Mesothelial cell of epicardium (in vitro differentiated cells): ENCODE measurements at regions not wholly inside any gene's neighbourhood (a gene's known extent, or its start where the extent isn't known, plus 50 kb on each side); places are given as distances from the start of the nearest gene placed in this dataset.

Experiments
- DNase-seq, 2 experiments: peaks; one replicate each; pipeline ENCODE4 v3.0.0; 2021; ENCODE audit warnings: low spot score in 2 of 2; ENCODE audit not compliant: unreplicated experiment in 2 of 2
- H3K27ac Mint-ChIP-seq: 2 replicates; pipeline ENCODE4 v1.8.0; 2021; ENCODE audit warnings: mixed read lengths
- H3K27me3 Mint-ChIP-seq: 2 replicates; pipeline ENCODE4 v1.8.0; 2021; ENCODE audit warnings: low read depth, mixed read lengths
- H3K36me3 Mint-ChIP-seq: 2 replicates; pipeline ENCODE4 v1.8.0; 2021; ENCODE audit warnings: mixed read lengths
- H3K4me1 Mint-ChIP-seq: 2 replicates; pipeline ENCODE4 v1.8.0; 2021; ENCODE audit warnings: mixed read lengths
- H3K4me3 Mint-ChIP-seq: 2 replicates; pipeline ENCODE4 v1.8.0; 2021; ENCODE audit warnings: mild to moderate bottlenecking, moderate library complexity, mixed read lengths
- H3K9me3 Mint-ChIP-seq: 2 replicates; pipeline ENCODE4 v1.8.0; 2021; ENCODE audit warnings: mixed read lengths
- TF ChIP-seq, protein P1 (sequence below): fragments of 200-600 bp; sonication (generic); IDR thresholded peaks from one replicate; pipeline ENCODE4 v1.5.0; 2021; ENCODE audit warnings: antibody characterized with exemption; ENCODE audit not compliant: unreplicated experiment

DNA sequence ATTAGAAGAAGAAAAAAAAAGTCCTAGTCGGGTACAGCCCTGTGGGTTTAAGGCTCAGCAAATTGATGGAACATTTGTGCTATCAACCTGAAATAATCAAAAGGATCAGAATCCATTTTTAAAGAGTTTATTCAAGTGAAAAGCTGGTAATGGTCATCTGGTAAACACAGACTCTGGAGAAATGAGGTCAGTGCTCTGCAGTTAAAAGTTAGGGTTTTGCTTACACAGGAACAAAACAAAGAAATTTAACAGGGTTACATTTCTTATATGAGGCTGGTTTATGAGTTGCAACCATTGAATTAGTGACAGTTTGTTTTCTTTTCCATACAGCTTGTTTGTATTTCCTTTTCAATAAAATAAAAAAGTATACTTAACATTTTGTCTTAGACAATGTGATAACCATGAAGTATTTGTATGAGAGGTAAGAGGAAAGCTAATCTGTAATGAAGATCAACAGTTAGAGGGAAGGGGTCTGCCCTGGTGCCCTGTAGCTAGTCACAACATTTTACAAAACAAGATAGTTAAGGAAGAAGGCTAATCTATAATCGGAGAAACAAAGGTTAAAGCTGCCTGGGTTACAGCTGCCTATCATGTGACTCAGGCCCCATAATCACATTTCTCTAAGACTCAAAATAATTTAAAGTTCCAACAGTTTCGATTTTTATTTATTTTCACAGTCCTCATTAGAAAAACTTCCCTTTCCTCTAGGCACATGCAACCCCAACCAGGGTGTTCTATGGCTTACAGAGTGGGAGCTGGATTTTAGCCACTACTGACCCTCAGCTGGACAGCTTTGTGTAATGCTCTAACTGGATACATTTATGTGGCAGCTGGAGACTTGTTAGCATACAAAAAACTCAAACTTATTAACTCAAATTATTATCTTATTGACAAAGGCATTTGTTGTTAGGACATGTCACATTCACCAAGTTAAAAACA lies 98.1 kb upstream of the ACP3 start:
- H3K27me3 Mint-ChIP-seq = peaks cover 8% of the 10 kb centered on the region
- H3K9me3 Mint-ChIP-seq = no peaks in the 10 kb centered on the region
- no peaks in the 10 kb centered on the region for H3K36me3 Mint-ChIP-seq
- H3K4me1 Mint-ChIP-seq = no peaks in the 10 kb centered on the region
- no peak for DNase-seq
- H3K27ac Mint-ChIP-seq = no peak overlapping the region
- H3K4me3 Mint-ChIP-seq = no peak overlapping the region
- TF ChIP-seq, protein P1, sequence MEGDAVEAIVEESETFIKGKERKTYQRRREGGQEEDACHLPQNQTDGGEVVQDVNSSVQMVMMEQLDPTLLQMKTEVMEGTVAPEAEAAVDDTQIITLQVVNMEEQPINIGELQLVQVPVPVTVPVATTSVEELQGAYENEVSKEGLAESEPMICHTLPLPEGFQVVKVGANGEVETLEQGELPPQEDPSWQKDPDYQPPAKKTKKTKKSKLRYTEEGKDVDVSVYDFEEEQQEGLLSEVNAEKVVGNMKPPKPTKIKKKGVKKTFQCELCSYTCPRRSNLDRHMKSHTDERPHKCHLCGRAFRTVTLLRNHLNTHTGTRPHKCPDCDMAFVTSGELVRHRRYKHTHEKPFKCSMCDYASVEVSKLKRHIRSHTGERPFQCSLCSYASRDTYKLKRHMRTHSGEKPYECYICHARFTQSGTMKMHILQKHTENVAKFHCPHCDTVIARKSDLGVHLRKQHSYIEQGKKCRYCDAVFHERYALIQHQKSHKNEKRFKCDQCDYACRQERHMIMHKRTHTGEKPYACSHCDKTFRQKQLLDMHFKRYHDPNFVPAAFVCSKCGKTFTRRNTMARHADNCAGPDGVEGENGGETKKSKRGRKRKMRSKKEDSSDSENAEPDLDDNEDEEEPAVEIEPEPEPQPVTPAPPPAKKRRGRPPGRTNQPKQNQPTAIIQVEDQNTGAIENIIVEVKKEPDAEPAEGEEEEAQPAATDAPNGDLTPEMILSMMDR = no peak

DNA sequence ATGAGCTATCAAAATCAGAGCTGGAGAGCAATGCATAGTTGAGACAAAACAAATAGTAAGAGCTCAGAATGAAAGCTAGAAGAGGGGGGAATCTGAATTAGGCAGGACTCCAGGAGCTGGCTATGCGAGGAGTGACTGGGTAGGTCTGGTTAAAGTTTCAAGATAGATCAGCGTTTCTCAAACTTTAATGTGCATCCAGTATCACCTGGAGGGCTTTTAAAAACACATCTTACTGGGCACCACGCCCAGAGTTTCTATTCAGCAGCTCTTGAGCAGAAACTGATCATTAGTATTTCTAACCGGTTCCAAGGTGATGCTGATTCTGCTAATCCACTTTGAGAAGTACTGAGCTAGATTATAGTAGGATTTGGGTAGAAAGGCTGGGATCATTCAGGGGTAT lies 96.2 kb upstream of the ACP3 start:
- H3K27me3 Mint-ChIP-seq = peaks cover 8% of the 10 kb centered on the region
- no peak for DNase-seq

GRCh38 chr3:132222868-132223538 lies 94.2 kb upstream of the ACP3 start:
- no peak for DNase-seq
- no peaks in the 10 kb centered on the region for H3K4me1 Mint-ChIP-seq

More for the DNA sequence above, 96.2 kb upstream of the ACP3 start:
- Mint-ChIP-seq H3K4me3 (no peak overlapping the region), H3K9me3 (no peaks in the 10 kb centered on the region), H3K27ac (no peak overlapping the region), H3K36me3 (no peaks in the 10 kb centered on the region), H3K4me1 (no peaks in the 10 kb centered on the region)
- TF ChIP-seq, protein P1 = no peak

GRCh38 chr3:132225664-132226063 lies 91.5 kb upstream of the ACP3 start:
- no peaks in the 10 kb centered on the region for H3K36me3 Mint-ChIP-seq
- no peak overlapping the region for H3K4me3 Mint-ChIP-seq
- H3K27me3 Mint-ChIP-seq = no peaks in the 10 kb centered on the region
- H3K9me3 Mint-ChIP-seq = no peaks in the 10 kb centered on the region
- H3K27ac Mint-ChIP-seq = no peak overlapping the region
- H3K4me1 Mint-ChIP-seq = no peaks in the 10 kb centered on the region
- no peak for DNase-seq
- TF ChIP-seq, protein P1 = no peak

More at GRCh38 chr3:132222868-132223538, 94.2 kb upstream of the ACP3 start:
- H3K36me3 Mint-ChIP-seq = no peaks in the 10 kb centered on the region
- no peak overlapping the region for H3K4me3 Mint-ChIP-seq
- TF ChIP-seq, protein P1 = no peak
- no peaks in the 10 kb centered on the region for H3K9me3 Mint-ChIP-seq
- no peak overlapping the region for H3K27ac Mint-ChIP-seq
- H3K27me3 Mint-ChIP-seq = peaks cover 8% of the 10 kb centered on the region

GRCh38 chr3:132228923-132229322 lies 88.3 kb upstream of the ACP3 start:
- Mint-ChIP-seq H3K4me3 (no peak overlapping the region), H3K27ac (no peak overlapping the region), H3K9me3 (no peaks in the 10 kb centered on the region), H3K4me1 (no peaks in the 10 kb centered on the region), H3K27me3 (no peaks in the 10 kb centered on the region), H3K36me3 (no peaks in the 10 kb centered on the region)
- DNase-seq = no peak
- TF ChIP-seq, protein P1 = no peak
